GM18909 (cell line): ENCODE measurements at regions not wholly inside any gene's neighbourhood (a gene's known extent, or its start where the extent isn't known, plus 50 kb on each side); places are given as distances from the start of the nearest gene placed in this dataset.
"Not testable (repeated sequence)": the region's sequence is repeated elsewhere in the genome, so short reads cannot be mapped to it uniquely, and the experiment has no call there.

Source experiments
- ATAC-seq: cut with Tn5 transposase; IDR thresholded peaks from one replicate; pipeline ENCODE4 v1.9.1; 2021; ENCODE audit warnings: mild to moderate bottlenecking; ENCODE audit not compliant: unreplicated experiment, poor library complexity

GRCh38 chr4:19486400-19486799 is 765.3 kb upstream of the SLIT2 start:
- ATAC-seq: no peak

DNA sequence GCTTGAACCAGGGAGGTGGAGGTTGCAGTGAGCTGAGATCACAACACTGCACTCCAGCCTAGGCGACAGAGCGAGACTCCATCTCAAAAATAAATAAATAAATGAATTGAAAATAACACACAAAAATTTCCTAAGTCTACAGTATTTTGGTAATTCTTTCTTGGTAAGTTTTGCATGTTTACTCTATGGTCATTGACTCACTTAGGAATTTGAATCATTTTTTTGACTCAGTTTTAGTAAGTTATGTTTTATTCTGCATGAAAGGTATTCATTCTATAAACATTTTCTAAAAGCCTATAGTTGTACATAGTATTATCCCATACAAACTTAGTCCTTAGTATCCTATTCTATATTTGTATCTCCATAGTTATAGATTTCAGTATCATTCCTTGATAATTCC is 772.9 kb upstream of the SLIT2 start:
- no peak for ATAC-seq

GRCh38 chr4:19473569-19473968 is 778.1 kb upstream of the SLIT2 start:
- ATAC-seq: no peak

DNA sequence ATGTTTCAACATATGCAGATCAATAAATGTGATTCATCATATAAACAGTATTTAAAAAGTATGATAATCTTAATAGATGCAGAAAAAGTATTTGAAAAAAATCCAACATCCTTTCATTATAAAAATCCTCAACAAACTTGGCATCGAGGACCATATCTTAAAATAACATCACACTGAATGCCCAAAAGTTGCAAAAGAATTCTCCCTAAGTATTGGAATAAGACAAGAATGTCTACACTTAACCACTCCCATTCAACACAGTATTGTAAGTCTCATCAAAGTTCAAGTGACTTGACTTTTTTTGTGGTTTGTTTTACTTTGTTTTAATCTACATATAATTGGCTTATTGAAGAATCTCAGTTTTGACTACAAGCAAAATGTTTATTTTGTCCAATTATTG is 779.0 kb upstream of the SLIT2 start:
- no peak for ATAC-seq

- ATAC-seq: not testable (repeated sequence)
Measured at GRCh38 chr4:19470001-19470400, 781.7 kb upstream of the SLIT2 start.

- ATAC-seq: no peak
Measured at GRCh38 chr4:19462117-19462516, 789.6 kb upstream of the SLIT2 start.

DNA sequence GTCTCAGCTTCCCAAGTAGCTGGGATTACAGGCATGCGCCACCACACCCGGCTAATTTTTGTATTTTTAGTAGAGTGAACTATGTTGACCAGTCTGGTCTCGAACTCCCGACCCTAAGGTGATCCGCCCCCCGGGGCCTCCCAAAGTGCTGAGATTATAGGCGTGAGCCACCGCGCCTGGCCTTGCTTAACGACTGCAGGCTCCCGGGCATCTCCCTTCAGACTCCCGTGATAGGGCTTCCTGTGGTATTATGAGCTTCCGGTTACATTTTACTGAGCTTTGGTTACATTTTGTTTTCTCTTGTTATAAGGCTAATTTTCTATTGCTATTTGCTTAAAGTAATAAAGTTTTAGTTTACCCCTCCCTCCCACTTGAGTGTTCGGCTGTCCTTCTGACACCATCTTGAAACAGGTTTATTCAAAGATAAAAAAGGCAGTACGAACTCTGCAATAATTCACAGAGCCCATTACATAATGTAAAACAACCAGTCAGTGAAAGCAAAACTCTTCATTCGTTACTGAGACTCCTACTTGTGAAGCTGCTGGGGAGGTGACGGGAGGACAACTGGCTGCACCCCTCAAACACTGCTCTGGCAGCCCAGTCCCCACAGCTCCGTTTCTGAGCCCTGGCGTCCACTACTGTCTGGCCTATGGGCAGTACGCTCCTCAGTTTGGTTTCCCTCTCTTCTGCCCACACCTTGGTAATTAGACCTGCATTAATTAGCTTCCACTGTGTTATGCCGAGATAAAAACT is 795.7 kb upstream of the SLIT2 start:
- no peak for ATAC-seq

- no peak for ATAC-seq
Measured at GRCh38 chr4:19455196-19455595, 796.5 kb upstream of the SLIT2 start.

DNA sequence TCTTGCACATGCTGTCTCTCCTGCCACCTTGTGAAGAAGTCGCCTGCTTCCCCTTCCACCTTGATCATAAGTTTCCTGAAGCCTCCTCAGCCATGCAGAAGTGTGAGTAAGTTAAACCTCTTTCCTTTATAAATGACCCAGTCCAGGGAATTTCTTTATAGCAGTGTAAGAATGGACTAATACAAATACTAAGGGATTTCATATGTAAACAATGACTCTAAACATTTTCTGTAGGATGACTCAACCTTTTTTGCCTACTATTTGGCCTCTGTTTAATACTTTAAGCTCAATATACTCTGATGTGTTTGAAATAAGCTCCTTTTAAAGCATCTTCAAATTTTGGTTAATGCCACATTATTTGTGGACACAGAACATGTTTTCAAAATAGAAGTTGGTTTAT is 813.5 kb upstream of the SLIT2 start:
- no peak for ATAC-seq

- ATAC-seq: no peak
Measured at GRCh38 chr4:19437008-19437407, 814.7 kb upstream of the SLIT2 start.

- ATAC-seq: no peak
Measured at GRCh38 chr4:19429684-19430083, 822.0 kb upstream of the SLIT2 start.

- ATAC-seq: no peak
Measured at GRCh38 chr4:19425146-19425545, 826.6 kb upstream of the SLIT2 start.

GRCh38 chr4:19417256-19417655 is 834.4 kb upstream of the SLIT2 start:
- no peak for ATAC-seq

DNA sequence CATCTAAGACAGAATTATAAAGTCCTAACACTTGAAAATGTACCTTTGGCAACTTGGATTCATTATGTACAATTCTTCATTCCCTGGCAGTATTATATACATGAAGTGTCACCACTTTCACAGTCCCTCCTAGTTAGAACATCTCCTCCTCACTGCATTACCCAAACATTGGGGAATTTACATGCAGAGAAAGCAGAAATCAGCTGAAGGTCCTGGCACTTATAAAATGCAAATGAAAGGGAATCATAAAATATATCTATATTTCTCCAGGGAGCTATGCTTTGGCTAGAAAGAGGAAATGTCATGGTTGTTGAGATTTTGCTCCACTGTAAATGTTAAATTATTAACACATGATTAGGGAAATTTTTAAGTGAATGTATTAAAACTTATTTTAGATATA is 835.6 kb upstream of the SLIT2 start:
- no peak for ATAC-seq

GRCh38 chr4:19408490-19408889 is 843.2 kb upstream of the SLIT2 start:
- ATAC-seq: no peak

GRCh38 chr4:19406789-19407188 is 844.9 kb upstream of the SLIT2 start:
- no peak for ATAC-seq

DNA sequence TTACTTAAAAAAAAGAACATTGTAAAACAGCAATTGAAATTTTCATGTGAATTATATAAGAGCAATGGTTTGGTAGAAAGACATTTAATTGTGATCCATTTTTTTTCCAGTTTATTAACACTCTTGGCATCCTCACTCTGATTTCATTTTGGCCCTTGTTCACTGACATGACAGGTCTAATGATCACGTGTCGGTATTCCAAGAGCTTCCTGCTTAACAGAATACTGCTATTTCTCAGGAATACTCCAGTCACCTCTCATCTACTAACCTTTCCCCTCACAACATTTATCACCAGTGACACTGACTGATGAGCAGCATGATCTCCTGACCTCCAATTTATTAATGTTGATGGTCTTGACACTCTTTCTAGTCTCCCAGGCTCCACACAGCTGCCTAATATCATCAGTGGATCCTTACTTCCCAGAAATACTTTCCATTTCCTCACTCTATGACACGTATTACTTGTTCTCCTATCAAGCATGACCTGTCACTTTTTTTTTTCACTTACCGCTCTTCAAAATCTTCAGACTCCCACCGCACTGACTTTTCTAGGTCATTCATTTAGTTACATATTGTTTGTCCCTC is 847.8 kb upstream of the SLIT2 start:
- no peak for ATAC-seq

- no peak for ATAC-seq
Measured at GRCh38 chr4:19402581-19403065, 849.1 kb upstream of the SLIT2 start.

- ATAC-seq: no peak
Measured at GRCh38 chr4:19401301-19402080, 850.2 kb upstream of the SLIT2 start.

GRCh38 chr4:19400820-19401219 is 850.9 kb upstream of the SLIT2 start:
- no peak for ATAC-seq

- ATAC-seq: no peak
Measured at GRCh38 chr4:19399001-19399400, 852.7 kb upstream of the SLIT2 start.
